GM13976 (cell line): ENCODE measurements at regions not wholly inside any gene's neighbourhood (a gene's known extent, or its start where the extent isn't known, plus 50 kb on each side); places are given as distances from the start of the nearest gene placed in this dataset.

Experiments
- DNase-seq: peaks from one replicate; pipeline ENCODE4 v3.0.0; 2012; ENCODE audit warnings: low spot score
- in situ Hi-C: fragments of 300-500 bp; cut with MboI; formaldehyde crosslinking; loops from one replicate; pipeline ENCODE4 v1.12.0; 2022; ENCODE audit warnings: low sequenced_read_pairs, mixed read lengths, inconsistent platforms; ENCODE audit not compliant: unreplicated experiment
- TF ChIP-seq, protein P1 (sequence below): IDR thresholded peaks from 2 replicates; pipeline ENCODE4 v1.5.1; 2012; ENCODE audit warnings: borderline replicate concordance, mild to moderate bottlenecking; ENCODE audit not compliant: insufficient read depth; ENCODE audit errors: extremely low read depth, missing control alignments, control extremely low read depth

DNA sequence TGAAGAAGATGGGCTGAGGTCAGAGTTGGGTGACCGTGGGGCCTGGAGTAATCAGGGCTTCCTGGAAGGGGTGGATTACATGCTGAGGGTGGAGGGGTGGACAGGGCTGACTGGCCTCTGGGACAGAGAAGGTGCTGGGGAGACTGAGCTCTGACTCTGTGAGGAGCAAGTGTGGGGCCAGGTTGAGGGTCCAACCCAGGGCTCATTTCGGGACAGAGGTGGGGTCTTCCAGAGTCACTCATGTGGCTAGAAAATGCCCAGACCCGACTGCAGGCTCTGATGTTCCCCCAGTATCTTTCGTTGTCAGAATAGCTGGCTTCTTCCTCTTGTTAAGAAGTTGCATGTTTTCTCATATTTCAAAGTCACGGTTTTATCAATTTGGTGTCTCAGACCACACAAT lies 311.8 kb downstream of the PTPRU start:
- TF ChIP-seq, protein P1, sequence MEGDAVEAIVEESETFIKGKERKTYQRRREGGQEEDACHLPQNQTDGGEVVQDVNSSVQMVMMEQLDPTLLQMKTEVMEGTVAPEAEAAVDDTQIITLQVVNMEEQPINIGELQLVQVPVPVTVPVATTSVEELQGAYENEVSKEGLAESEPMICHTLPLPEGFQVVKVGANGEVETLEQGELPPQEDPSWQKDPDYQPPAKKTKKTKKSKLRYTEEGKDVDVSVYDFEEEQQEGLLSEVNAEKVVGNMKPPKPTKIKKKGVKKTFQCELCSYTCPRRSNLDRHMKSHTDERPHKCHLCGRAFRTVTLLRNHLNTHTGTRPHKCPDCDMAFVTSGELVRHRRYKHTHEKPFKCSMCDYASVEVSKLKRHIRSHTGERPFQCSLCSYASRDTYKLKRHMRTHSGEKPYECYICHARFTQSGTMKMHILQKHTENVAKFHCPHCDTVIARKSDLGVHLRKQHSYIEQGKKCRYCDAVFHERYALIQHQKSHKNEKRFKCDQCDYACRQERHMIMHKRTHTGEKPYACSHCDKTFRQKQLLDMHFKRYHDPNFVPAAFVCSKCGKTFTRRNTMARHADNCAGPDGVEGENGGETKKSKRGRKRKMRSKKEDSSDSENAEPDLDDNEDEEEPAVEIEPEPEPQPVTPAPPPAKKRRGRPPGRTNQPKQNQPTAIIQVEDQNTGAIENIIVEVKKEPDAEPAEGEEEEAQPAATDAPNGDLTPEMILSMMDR, result no peak
- no peak for DNase-seq
- in situ Hi-C loops, result no loop called here

DNA sequence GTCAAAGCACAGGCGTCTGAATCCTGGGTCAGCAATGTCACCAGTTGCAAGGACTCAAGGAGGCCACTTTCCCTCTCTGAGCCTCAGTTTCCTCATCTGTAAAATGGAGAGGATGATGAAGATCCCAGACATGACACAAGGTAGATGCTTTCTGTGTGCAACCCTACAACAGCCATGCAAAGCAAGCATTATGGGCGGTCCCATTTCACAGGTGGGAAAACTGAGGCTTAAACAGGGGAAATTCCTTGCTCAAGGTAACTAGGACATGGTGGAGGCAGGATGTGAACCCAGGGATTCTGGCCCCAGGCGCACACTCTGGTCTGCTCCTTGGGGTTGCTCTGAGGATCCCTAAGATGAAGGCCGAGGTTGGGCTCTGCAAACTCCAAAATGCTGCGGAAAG lies 311.0 kb downstream of the PTPRU start:
- in situ Hi-C loops, result no loop called here
- DNase-seq, result no peak
- TF ChIP-seq, protein P1, result no peak

DNA sequence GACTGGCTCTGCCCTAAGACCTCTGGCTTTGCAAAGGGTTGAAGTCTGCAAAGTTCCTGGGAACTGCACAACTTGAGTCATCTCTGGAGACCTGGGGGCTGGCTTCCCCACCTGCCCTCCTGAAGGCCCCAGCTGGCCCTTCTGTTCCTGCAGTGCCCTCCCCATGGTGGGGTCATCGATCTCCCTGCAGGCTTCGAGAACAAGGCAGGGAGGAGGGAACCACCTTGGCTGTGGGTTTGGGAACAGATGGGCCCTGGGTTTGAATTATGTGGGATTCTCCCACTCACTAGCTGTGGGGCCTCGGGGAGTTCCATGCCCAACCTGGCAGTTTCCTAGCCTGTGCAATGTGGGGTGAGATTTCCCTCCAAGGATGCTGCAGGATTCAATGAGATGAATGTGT lies 310.2 kb downstream of the PTPRU start:
- in situ Hi-C loops, result no loop called here
- TF ChIP-seq, protein P1, result no peak
- DNase-seq, result no peak

DNA sequence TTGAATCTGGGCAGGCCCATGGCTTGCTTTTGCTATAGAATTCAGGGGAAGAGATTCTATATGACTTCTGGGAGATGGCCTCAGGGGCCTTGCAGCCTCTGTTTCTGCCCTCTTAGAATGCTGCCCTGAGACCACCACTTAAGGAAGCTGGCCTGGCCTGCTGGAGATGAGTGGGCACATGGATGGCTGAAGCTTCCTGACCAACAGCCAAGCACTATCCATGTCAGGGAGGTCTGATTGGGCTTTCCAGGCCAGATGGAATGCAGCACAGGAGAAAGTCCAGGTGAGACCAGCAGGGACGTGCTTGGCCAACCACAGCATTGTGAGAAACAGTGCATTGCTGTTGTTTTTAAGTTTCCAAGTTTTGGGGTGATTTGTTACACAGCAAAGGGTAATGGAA lies 308.1 kb downstream of the PTPRU start:
- in situ Hi-C loops, result no loop called here
- no peak for DNase-seq
- TF ChIP-seq, protein P1, result no peak

DNA sequence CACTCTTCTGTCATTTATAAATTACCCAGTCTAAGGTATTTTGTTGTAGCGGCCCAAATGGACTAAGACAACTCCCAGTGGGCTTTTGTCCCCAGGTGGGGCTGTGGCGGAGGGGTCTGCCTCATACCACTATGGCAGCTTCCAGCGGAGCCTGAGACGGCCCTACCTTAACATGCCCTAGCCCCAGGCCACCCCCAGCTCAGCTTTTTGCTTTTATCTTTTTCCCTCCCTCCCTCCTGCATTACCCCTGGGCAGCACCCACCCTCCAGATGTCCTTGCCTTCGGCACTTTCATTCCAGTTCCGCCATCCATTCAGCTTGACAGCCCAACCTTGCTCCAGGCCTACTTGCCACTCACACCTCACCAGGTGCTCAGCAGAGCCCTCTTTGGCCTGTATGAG lies 307.3 kb downstream of the PTPRU start:
- DNase-seq, result no peak
- in situ Hi-C loops, result no loop called here
- TF ChIP-seq, protein P1, result no peak

DNA sequence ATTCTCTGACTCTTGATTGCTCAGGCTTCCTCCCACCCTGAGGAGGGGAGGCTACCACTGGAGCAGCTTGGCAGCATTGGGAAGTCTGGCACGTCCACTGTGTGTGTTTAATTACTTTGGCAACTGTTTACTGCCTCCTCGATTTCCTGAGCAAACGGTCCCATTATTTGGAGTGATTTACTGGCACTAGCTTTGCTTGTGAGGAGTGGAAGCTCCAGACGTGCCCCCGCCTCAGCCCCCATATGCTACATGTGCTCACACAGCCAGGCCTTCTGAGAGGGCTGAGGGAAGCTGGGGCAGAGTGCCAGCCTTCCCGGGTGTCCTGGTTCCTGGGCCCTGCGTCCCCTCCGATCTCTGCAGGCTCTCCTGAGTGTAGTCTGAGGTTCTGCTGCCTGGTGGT lies 306.2 kb downstream of the PTPRU start:
- TF ChIP-seq, protein P1, result no peak
- DNase-seq, result no peak
- in situ Hi-C loops, result no loop called here

DNA sequence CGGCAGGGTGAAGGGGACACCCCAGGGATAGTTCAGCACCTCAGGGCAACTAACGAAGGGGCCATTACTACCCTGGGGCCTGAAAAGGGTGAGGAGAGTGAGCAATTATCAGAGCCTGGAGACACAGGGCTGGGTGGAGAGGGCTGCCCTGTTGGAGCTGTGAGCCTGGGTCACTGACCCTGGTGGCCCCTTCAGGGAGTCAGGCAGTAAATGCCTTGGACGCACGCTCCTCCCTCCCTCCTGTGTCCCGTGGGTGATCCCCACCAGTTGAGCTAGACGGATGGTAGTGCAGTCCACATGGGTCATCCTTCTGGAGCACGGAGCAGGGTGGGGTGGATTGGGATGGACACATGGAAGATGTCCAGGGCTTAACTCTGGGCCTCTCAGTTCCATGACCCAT lies 305.3 kb downstream of the PTPRU start:
- no peak for DNase-seq
- TF ChIP-seq, protein P1, result no peak
- in situ Hi-C loops, result no loop called here
